ENCODE measurements at regions not wholly inside any gene's neighbourhood (a gene's known extent, or its start where the extent isn't known, plus 50 kb on each side); places are given as distances from the start of the nearest gene placed in this dataset.

DNA sequence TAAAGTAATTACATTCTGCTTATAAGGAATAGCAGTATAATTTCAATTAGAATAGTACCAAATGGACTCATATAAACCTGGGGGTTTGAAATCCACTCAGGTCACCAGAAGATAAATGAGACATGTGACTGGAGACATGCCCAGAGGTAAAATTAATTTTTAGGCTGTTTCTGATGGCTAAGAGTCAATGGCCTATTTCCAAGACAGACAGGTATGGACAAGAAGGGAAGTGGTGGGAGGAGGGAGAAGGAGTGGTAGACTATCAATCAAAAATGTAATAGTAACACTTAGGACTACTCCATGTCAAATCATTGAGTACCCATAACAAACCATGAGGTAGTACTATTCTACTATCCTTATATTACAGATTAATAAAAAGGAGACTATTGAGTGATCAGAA lies 544.0 kb downstream of the GALC start:
- TF ChIP-seq, protein P1, sequence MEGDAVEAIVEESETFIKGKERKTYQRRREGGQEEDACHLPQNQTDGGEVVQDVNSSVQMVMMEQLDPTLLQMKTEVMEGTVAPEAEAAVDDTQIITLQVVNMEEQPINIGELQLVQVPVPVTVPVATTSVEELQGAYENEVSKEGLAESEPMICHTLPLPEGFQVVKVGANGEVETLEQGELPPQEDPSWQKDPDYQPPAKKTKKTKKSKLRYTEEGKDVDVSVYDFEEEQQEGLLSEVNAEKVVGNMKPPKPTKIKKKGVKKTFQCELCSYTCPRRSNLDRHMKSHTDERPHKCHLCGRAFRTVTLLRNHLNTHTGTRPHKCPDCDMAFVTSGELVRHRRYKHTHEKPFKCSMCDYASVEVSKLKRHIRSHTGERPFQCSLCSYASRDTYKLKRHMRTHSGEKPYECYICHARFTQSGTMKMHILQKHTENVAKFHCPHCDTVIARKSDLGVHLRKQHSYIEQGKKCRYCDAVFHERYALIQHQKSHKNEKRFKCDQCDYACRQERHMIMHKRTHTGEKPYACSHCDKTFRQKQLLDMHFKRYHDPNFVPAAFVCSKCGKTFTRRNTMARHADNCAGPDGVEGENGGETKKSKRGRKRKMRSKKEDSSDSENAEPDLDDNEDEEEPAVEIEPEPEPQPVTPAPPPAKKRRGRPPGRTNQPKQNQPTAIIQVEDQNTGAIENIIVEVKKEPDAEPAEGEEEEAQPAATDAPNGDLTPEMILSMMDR (IDR thresholded peaks at IDR 0.05; ENCODE audit: insufficient read depth, low read depth, low read length): no peak
- TF ChIP-seq EZH2 (IDR thresholded peaks at IDR 0.05; ENCODE audit: insufficient read depth, low read length): no peak
